GF-D8 (cell line): ENCODE measurements at regions not wholly inside any gene's neighbourhood (a gene's known extent, or its start where the extent isn't known, plus 50 kb on each side); places are given as distances from the start of the nearest gene placed in this dataset.

Experiments
- DNase-seq: peaks from one replicate; lab custom pipeline; 2025; lab: John Stamatoyannopoulos, UW

GRCh38 chr5:58150926-58151325 is 309.0 kb downstream of the PLK2 start:
- no peak for DNase-seq

DNA sequence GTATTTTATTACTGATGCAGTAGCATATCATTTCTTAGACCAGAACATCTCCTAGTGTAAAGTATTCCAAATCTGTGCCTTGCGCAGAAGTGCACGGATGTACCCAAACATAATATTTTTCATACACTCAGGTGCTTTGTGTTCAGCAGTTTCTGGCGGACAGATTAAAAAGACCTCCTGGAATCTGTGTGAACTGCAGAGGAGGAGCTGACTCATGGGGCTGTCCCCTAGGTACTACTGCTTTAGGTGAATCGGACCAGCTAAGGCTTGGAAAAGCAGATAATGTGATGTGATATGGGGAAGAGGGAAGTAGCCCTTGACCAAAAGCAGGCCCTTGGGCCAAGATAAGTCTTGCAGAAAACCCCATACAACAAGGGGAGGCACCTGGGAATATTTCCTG is 310.1 kb downstream of the PLK2 start:
- DNase-seq, result no peak

GRCh38 chr5:58149345-58149744 is 310.5 kb downstream of the PLK2 start:
- no peak for DNase-seq

DNA sequence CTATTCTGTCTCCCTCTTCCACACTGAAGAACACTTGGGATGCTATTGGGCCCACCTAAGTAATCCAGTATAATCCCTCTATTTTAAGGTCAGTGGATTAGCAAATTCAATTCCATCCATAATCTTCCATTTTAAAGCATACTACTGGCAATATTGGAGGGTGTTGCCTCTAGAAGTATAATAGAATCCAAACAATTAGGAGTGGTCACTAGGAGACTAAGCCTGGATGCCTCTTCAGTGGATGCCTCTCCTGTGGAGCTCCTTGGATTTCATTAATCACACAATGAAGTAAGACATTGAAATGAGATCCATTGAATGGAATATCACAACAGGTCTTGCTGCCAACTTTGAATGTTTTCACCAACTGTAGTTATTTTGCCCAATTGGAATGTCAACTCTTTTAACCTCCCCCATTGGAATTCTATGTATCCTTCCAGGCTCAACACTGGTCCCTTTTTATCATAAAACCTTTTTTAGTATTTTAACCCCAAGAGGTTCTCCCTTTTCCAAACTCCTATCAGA is 311.6 kb downstream of the PLK2 start:
- DNase-seq, result no peak

GRCh38 chr5:58145397-58145934 is 314.4 kb downstream of the PLK2 start:
- DNase-seq, result no peak

- DNase-seq, result no peak
These were observed 316.2 kb downstream of the PLK2 start for GRCh38 chr5:58143727-58144126.

DNA sequence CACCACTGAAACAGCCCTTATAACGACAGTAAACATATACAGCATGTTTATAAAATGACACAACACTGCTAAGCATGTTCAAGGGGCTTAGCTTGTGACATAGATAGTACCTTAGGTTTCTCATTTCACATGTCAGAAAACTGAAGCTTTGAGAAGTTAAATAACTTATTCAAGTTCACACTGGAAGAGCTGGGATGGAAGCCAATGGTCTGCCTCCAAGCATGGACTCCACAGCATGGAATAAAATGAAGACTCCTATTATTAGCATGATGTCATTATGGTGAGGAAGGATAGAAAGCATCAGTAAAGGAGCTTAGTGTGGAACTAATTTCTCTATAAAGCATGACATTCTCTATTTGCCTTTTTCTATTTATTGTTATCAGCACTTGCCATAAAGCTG is 316.7 kb downstream of the PLK2 start:
- DNase-seq, result no peak

- no peak for DNase-seq
These were observed 321.1 kb downstream of the PLK2 start for GRCh38 chr5:58138791-58139190.

- no peak for DNase-seq
These were observed 323.5 kb downstream of the PLK2 start for GRCh38 chr5:58136406-58136805.

GRCh38 chr5:58135571-58136335 is 324.1 kb downstream of the PLK2 start:
- no peak for DNase-seq

GRCh38 chr5:58133631-58134296 is 326.1 kb downstream of the PLK2 start:
- no peak for DNase-seq

GRCh38 chr5:58133216-58133615 is 326.7 kb downstream of the PLK2 start:
- no peak for DNase-seq

GRCh38 chr5:58127255-58128220 is 332.3 kb downstream of the PLK2 start:
- no peak for DNase-seq

- no peak for DNase-seq
These were observed 336.4 kb downstream of the PLK2 start for GRCh38 chr5:58123501-58123900.

DNA sequence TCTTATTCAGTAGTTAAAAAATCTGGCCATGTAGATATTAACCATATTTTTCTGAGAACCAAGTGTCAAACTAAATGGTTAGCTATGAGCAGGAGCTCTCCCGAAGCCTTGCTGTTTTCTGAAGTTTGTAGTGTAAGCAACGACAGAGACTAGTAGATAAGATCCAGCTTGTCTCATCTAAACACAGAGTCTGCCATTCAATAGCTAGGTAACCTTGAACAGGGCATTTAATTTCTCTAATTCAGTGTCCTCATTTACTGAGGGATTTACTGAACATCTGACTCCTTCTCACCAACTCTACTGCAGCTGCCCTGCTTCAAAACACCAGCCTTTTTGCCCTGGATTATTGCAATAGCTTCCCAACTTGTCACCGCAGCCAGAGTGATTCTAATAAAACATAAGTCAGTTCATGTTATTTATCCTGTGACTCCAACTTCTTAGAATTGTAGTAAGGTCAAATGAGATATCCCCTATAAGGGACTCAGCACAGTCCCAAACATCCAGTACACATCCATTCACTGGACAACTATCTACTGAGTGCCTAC is 337.0 kb downstream of the PLK2 start:
- no peak for DNase-seq

GRCh38 chr5:58122157-58122556 is 337.7 kb downstream of the PLK2 start:
- DNase-seq, result no peak

GRCh38 chr5:58121391-58121790 is 338.5 kb downstream of the PLK2 start:
- DNase-seq, result no peak

DNA sequence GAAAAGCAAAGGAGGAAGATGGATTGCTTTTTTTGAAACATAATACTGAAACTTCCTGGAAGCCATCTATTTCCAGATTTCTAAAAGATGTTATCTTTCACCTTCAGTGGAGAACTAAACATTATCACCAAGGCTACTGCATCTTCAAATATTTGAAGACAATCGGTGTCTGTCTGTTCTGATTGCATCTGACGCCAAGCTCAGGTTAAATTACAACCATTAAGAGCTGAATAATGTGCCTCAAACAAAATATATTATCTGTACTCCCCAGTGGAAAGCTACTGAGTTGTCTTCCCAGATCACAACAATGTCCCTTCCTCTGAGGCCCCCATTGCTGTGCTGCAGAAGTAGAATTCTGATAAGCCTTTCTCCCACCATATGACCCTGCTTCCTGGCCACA is 342.3 kb downstream of the PLK2 start:
- DNase-seq, result no peak

DNA sequence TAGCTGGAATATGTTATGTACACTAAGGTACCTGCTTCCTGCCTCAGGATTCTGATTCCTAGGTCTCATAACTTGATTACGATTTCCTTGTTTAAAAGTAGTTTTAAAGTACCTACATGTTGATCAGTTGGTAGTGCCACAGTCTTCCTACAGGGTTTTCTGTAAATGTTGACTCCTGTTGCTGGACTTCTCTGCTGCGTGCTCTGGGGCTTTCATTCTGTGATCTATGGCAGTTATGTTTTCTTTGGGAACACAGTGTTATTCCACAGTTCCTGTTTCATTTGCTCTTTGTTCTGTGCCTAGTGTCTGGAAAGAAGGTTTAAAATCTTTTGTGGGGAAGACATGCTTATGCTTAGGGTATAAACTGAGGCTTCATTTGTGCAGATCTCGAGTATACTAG is 343.5 kb downstream of the PLK2 start:
- no peak for DNase-seq

GRCh38 chr5:58115811-58116210 is 344.1 kb downstream of the PLK2 start:
- DNase-seq, result no peak

GRCh38 chr5:58114324-58114723 is 345.6 kb downstream of the PLK2 start:
- no peak for DNase-seq

GRCh38 chr5:58113172-58113571 is 346.7 kb downstream of the PLK2 start:
- DNase-seq, result no peak
